ENCODE measurements at regions not wholly inside any gene's neighbourhood (a gene's known extent, or its start where the extent isn't known, plus 50 kb on each side); places are given as distances from the start of the nearest gene placed in this dataset.

DNA sequence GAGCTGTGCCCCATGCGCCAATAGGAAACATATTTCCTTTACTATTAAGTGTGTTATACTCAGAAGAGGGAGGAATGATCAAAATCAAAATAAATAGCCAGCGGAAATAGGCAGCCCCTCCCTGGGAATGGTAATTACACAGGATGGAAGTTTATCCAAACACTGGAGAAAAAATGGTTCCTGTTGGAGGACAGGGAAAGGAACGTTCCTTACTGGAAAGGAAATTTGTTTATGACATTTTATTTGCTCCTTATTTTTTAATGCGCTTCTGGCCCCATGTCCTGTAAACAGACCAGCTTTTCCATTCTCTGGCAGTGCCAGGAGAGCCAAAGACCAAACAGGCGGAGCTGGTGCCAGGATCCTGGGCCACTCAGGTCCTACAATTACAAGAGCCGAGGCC lies 273.7 kb downstream of the SOX9 start:
- no peak for DNase-seq

GRCh38 chr17:72396121-72396520 lies 275.3 kb downstream of the SOX9 start:
- no peak for DNase-seq

- DNase-seq: no peak
Observed at GRCh38 chr17:72397223-72397667, 276.4 kb downstream of the SOX9 start.

DNA sequence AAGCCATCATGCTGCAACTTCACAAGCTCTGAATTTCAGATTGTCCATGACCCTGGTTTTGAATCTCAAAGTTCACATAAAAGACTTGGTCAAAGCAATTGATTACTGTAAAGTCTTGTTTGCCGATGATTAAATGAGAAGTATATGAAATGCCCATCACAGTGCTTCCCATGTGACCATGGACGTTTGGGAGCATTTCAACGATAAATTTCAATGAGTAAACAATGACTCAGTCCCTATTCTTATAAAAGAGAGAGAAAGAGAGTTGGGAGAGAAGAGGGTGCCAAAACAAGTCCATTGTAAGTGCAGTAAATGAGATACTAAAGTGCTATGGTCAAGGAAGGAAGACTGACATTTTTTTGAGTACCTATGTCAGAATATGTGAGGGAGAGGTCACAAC lies 276.9 kb downstream of the SOX9 start:
- DNase-seq: no peak

GRCh38 chr17:72399023-72399607 lies 278.3 kb downstream of the SOX9 start:
- DNase-seq: no peak

DNA sequence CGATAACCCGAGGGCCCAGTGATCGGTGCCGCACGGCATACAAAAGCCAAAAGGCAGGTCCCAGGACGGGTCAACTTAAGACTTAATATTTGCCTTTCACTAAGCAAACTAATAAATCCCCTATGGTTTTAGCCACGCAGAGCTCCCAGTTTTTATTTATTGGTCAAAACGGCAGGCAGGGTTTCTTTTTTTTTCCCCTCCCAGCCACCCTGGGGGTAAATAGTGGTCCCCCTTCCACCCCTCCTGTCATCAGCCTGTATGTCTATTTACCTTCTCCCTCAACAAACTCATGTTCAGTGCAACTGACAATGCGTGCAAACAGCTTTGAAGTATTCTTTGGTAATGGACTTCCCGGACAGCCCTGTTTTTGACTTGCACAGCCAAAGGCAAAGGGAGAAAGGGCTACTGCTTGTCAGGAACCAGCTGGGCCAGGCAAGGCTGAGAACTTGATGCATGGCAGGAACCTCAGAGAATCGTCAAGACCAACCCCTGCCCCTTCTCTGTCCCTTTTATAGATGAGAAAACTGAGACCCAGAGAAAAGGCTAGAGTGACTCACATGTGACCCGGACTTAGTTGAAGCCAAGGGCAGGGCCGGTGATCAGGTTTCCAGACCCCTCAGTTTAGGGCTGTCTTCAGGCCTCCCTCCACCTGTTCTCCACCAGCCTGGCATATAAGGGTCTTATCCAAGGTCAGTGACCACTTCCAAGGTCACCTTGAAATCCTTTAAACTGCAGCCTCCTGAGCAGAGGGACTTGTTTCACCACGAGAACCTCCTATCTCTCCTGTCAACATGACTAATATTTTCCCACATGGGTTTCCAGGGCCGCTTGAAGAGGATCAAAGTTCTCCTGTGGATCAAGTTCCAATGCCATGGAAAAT lies 279.0 kb downstream of the SOX9 start:
- no peak for DNase-seq

DNA sequence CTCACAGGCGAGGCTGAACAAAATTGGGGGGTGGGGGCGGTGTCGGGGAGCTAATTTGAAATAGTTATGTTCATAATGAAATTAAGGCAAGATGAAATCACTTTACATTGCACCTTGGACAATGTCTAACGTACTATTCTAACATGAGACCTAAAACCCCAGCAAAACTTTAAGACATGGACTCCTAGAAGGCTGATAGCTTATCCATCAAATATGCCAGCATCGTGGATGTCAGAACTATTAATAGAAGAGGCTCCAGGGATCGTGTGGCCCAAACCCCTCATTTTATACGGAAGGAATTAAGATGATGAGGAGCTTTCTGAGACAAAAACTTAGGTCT lies 279.6 kb downstream of the SOX9 start:
- DNase-seq: no peak

DNA sequence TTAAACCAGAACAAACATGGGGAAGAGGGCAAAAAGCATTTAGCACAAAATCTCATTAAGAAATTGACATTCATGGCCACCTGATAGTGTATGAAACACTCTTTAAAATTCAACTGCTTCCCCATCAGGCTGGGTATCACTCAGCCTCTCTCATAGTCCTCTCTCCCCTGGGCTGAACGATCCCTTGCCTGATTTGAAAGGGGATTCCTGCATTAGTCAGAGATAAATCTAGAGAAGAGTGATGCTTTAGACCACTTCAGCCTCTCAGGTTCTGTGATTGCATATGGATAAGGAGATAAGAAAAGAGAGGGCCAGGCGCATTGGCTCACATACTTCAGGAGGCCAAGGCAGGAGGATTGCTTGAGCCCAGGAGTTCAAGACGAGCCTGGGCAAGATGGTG lies 280.0 kb downstream of the SOX9 start:
- no peak for DNase-seq

DNA sequence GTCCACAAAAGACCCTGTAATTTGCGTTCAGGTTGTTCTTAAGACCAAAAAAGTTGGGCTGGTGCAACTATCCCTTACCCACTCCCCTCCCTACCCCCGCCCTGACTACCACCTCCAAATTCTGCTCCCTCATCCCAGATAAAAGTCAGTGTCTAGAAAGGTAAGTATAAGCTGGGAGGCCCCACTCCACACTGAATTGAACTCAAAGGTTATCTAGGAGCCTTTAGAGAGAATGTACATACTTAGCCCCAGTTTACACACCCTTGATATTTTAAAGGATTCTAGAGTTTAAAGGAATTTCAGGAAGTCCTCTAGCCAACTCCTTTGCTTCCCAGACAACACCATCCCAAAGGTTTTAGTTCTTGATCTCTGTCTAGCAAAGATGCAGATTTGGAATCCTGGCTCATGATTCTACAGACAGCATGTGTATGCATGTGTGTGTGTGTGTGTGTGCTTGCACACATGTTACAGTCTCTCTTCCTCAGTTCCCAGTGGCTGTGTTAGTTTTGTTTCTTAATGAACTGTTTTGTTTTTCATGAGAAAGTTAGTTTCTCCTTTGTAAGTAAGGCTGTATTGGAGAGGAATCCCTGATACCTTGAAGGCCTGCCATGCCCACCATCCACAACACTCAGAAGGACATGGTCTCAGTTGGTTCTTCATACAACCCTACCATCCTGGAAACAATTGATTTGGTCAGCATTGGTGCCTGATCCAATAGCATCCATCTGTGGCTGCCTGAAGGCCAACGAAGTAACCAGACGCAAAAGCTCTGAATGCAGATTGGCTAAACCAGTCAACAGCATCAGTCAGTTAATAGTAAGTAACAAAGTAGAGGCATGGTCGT lies 281.3 kb downstream of the SOX9 start:
- no peak for DNase-seq

- DNase-seq: no peak
Observed at GRCh38 chr17:72402727-72403210, 281.9 kb downstream of the SOX9 start.

DNA sequence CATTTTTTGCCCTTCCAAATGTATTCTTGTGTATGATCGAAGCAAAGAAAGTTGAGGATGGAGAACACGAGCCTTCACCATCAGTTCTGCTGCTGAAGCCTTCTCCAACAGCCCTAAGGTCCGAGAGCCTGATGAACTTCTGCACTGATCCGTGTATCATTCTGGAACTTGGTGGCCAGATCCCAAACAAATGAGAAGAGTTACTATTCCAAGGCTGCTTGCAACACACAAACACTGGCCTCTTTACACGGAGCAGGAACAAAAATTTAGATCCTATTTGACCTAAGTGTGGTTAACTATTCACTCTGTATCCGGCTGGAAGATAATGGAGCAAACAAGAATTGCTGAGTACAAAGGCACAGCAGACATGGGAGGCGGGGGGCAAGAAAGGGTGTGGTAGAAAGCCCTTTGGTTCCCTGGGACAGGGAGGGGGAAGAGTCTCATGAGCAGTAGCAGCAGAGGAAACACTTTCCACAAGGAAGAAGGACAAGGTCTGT lies 282.9 kb downstream of the SOX9 start:
- DNase-seq: no peak

DNA sequence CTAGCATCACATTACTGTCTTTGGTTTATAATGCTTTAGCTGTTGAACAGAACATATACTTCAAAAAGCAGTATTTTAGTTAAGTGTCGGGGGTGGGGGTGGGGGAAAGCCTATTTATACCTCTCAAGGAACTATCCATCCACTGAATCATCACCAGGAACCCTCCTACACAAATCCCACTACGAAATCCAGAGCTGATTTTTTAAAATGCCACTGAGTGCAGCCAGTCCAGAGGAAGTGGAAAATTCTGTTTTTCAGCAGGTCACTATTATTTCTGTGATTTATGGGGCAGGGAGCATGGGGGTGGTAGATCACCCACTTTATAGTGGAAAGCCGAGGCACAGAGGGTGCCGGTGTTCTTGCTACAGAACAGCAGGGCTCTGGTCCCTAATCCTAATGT lies 284.1 kb downstream of the SOX9 start:
- no peak for DNase-seq

- peak; percentile 83 for DNase-seq
Observed at GRCh38 chr17:72405662-72406230, 284.9 kb downstream of the SOX9 start.

- no peak for DNase-seq
Observed at GRCh38 chr17:72406498-72406897, 285.7 kb downstream of the SOX9 start.

- peak; percentile 87 for DNase-seq
Observed at GRCh38 chr17:72407336-72407909, 286.6 kb downstream of the SOX9 start.

DNA sequence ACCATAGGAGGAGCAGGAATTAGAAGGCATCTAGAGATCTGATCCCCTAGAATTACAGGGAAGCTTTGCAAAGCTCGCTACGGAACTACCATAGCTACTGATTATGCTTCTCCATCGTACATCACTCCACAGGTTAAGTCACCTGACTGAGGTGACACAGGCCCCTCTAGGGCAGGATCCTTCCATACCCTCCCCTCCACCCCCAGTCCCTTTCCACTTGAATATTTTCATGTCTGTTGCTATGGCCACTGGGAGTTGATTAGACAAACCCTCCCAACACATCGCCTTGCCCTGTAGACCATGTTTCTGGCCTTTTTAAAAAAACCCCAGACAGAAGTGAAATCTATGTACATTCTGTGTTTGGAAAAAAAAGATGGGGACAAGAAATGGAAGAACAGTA lies 287.1 kb downstream of the SOX9 start:
- DNase-seq: no peak

DNA sequence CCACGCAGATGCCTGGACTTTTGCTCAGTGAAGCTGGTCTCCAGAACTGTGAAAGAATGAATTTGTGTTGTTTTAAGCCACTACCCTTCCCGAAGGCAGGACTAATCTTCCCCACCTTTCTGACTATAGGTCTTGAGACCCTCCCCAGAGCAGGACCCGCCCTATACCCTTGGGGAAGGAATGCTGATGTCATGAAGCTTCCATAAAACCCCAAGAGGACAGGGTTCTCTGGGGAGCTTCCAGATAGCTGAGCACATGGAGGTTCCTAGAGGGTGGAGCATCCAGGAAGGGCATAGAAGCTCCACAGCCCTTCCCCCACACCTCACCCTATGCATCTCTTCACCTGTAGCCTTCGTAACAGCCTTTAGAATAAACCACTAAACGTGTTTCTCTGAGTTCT lies 287.8 kb downstream of the SOX9 start:
- no peak for DNase-seq

GRCh38 chr17:72409405-72410002 lies 288.7 kb downstream of the SOX9 start:
- DNase-seq: no peak

GRCh38 chr17:72411124-72411563 lies 290.3 kb downstream of the SOX9 start:
- DNase-seq: no peak

DNA sequence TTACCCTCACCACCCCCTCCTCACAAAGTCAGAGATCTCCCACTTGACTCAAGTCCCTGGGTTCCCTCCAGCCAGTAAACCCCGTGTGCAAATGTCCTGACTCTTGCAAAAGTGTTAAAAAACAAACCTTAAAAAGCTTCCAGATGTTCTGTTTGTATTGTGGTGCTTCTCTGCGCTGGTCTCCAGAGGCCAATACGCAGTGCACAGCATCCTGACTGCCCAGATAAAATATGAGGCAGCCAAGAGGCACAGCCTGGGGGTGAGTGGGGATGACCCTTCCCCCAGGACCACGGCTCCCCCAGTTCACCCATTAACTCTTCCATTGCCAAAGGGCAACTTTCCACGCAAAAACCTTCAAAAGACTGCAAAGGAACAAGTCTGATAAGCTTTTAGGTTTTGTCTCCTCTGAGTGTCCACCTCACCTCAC lies 291.8 kb downstream of the SOX9 start:
- DNase-seq: no peak

DNA sequence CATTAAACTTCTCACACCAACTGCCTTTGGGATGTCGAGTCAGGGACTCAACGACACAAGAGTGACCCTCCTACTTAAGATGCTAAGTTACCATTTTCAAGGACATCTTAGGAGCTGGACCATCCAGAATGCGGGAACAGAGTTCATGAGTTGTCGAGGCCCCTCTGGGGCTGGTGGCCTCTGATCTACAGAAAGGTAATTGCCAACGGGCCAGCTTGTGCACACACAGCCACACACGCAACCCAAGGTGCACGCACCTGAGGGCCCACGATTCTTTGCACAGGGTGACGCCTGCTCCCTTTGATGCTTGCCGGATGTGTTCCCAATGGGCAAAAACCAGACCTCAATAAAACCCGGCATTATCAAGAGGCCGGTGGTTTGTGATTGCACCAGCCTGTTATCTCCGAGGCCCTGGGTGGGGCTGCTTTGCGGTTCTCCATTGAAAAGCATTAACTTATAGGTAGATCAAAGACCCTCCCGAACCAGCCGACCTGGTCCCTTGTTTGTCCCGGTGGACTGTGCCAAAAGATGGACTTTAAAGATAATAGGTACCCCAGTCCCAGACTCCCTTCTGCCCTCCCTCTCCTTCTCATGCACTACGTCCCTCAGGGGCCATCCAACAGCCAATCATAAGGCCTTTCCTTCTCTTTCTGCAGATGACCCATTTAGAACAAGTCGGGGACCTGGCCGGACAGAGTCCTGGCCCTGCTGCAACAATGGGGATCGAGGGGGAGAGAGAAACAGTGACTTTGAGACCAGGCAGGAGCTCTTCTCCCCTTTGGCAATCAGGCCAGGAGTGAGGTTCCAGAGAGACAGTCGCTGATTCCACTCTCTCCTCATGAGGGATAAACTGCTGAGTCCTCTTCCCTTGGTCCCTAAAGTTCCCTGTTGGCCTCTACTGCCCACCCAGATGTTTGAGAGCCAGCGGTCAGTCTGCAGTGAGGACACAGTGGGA lies 292.5 kb downstream of the SOX9 start:
- DNase-seq: no peak
